ENCODE measurements at regions not wholly inside any gene's neighbourhood (a gene's known extent, or its start where the extent isn't known, plus 50 kb on each side); places are given as distances from the start of the nearest gene placed in this dataset.

GRCh38 chr2:136386046-136386445, 268.1 kb upstream of the CXCR4 start:
- no peaks in the 10 kb centered on the region for H3K9me3 Mint-ChIP-seq
- H3K36me3 Mint-ChIP-seq = no peaks in the 10 kb centered on the region
- H3K4me1 Mint-ChIP-seq (ENCODE audit: unreplicated experiment) = peaks cover 5% of the 10 kb centered on the region
- H3K27ac Mint-ChIP-seq = no peak overlapping the region
- TF ChIP-seq CTCF (conservative IDR thresholded peaks at IDR 0.05) = no peak
- peaks cover 18% of the 10 kb centered on the region for H3K27me3 Mint-ChIP-seq
- H3K4me3 Mint-ChIP-seq = no peak overlapping the region
- DNase-seq (ENCODE audit: extremely low spot score, unreplicated experiment) = no peak

GRCh38 chr2:136384531-136385303, 266.8 kb upstream of the CXCR4 start:
- H3K4me1 Mint-ChIP-seq (ENCODE audit: unreplicated experiment) = peaks cover 5% of the 10 kb centered on the region
- H3K27me3 Mint-ChIP-seq = peaks cover 18% of the 10 kb centered on the region
- TF ChIP-seq CTCF (conservative IDR thresholded peaks at IDR 0.05) = peak; percentile 80
- no peak overlapping the region for H3K4me3 Mint-ChIP-seq
- no peak for DNase-seq (ENCODE audit: extremely low spot score, unreplicated experiment)
- H3K27ac Mint-ChIP-seq = no peak overlapping the region
- H3K36me3 Mint-ChIP-seq = no peaks in the 10 kb centered on the region
- no peaks in the 10 kb centered on the region for H3K9me3 Mint-ChIP-seq

GRCh38 chr2:136383167-136383566, 265.2 kb upstream of the CXCR4 start:
- H3K4me3 Mint-ChIP-seq = no peak overlapping the region
- no peak for DNase-seq (ENCODE audit: extremely low spot score, unreplicated experiment)
- no peak overlapping the region for H3K27ac Mint-ChIP-seq
- peaks cover 9% of the 10 kb centered on the region for H3K27me3 Mint-ChIP-seq
- peaks cover 5% of the 10 kb centered on the region for H3K4me1 Mint-ChIP-seq (ENCODE audit: unreplicated experiment)
- H3K36me3 Mint-ChIP-seq = no peaks in the 10 kb centered on the region
- no peak for TF ChIP-seq CTCF (conservative IDR thresholded peaks at IDR 0.05)
- no peaks in the 10 kb centered on the region for H3K9me3 Mint-ChIP-seq

- no peak for DNase-seq (ENCODE audit: extremely low spot score, unreplicated experiment)
- H3K4me3 Mint-ChIP-seq = no peak overlapping the region
- no peak for TF ChIP-seq CTCF (conservative IDR thresholded peaks at IDR 0.05)
- H3K27ac Mint-ChIP-seq = no peak overlapping the region
- peaks cover 2% of the 10 kb centered on the region for H3K9me3 Mint-ChIP-seq
- H3K27me3 Mint-ChIP-seq = peaks cover 9% of the 10 kb centered on the region
- peaks cover 8% of the 10 kb centered on the region for H3K4me1 Mint-ChIP-seq (ENCODE audit: unreplicated experiment)
- no peaks in the 10 kb centered on the region for H3K36me3 Mint-ChIP-seq
Measured at GRCh38 chr2:136381722-136382633, 264.0 kb upstream of the CXCR4 start.

- Mint-ChIP-seq H3K9me3 (peaks cover 5% of the 10 kb centered on the region), H3K27ac (no peak overlapping the region), H3K4me3 (no peak overlapping the region), H3K36me3 (no peaks in the 10 kb centered on the region), H3K4me1 (ENCODE audit: unreplicated experiment) (peaks cover 14% of the 10 kb centered on the region), H3K27me3 (peaks cover 9% of the 10 kb centered on the region)
- DNase-seq (ENCODE audit: extremely low spot score, unreplicated experiment) = no peak
- TF ChIP-seq CTCF (conservative IDR thresholded peaks at IDR 0.05) = no peak
Measured at GRCh38 chr2:136381245-136381644, 263.3 kb upstream of the CXCR4 start.

Data from type B pancreatic cell (in vitro differentiated cells).